NOMO-1 treated with dmso at 0.1 percent for 144 hours (cell line): ENCODE measurements at regions not wholly inside any gene's neighbourhood (a gene's known extent, or its start where the extent isn't known, plus 50 kb on each side); places are given as distances from the start of the nearest gene placed in this dataset.

Experiments used
- DNase-seq: peaks from one replicate; lab custom pipeline; 2025; ENCODE audit not compliant: unreplicated experiment; lab: John Stamatoyannopoulos, UW

- DNase-seq = no peak
Measured at GRCh38 chr2:14684516-14684915, 52.0 kb downstream of the LRATD1 start.

- no peak for DNase-seq
Measured at GRCh38 chr2:14690926-14691325, 58.4 kb downstream of the LRATD1 start.

- DNase-seq = no peak
Measured at GRCh38 chr2:14693874-14694273, 61.4 kb downstream of the LRATD1 start.

- no peak for DNase-seq
Measured at GRCh38 chr2:14700753-14701152, 68.2 kb downstream of the LRATD1 start.

GRCh38 chr2:14702258-14702657, 69.7 kb downstream of the LRATD1 start:
- DNase-seq = no peak

GRCh38 chr2:14706201-14706600, 73.7 kb downstream of the LRATD1 start:
- no peak for DNase-seq

- DNase-seq = no peak
Measured at GRCh38 chr2:14712111-14712510, 79.6 kb downstream of the LRATD1 start.

- DNase-seq = no peak
Measured at GRCh38 chr2:14713248-14713647, 80.7 kb downstream of the LRATD1 start.

- DNase-seq = no peak
Measured at GRCh38 chr2:14715600-14715999, 83.1 kb downstream of the LRATD1 start.

- DNase-seq = no peak
Measured at GRCh38 chr2:14716319-14716718, 83.8 kb downstream of the LRATD1 start.

- DNase-seq = no peak
Measured at GRCh38 chr2:14717131-14717530, 84.6 kb downstream of the LRATD1 start.

GRCh38 chr2:14720319-14720718, 87.8 kb downstream of the LRATD1 start:
- no peak for DNase-seq

GRCh38 chr2:14720739-14721138, 88.2 kb downstream of the LRATD1 start:
- DNase-seq = no peak

- DNase-seq = no peak
Measured at GRCh38 chr2:14722904-14723570, 90.5 kb downstream of the LRATD1 start.

- DNase-seq = no peak
Measured at GRCh38 chr2:14723684-14724083, 91.2 kb downstream of the LRATD1 start.

GRCh38 chr2:14735696-14736095, 103.2 kb downstream of the LRATD1 start:
- DNase-seq = no peak

GRCh38 chr2:14737201-14737600, 104.7 kb downstream of the LRATD1 start:
- no peak for DNase-seq

- DNase-seq = no peak
Measured at GRCh38 chr2:14743861-14744260, 111.3 kb downstream of the LRATD1 start.

GRCh38 chr2:14745288-14746076, 113.0 kb downstream of the LRATD1 start:
- DNase-seq = no peak

- no peak for DNase-seq
Measured at GRCh38 chr2:14746133-14746532, 113.6 kb downstream of the LRATD1 start.

- no peak for DNase-seq
Measured at GRCh38 chr2:14747447-14747846, 114.9 kb downstream of the LRATD1 start.

- DNase-seq = no peak
Measured at GRCh38 chr2:14749884-14750283, 117.4 kb downstream of the LRATD1 start.

- DNase-seq = no peak
Measured at GRCh38 chr2:14750433-14750832, 117.9 kb downstream of the LRATD1 start.
